HG03196 (cell line): ENCODE measurements at regions not wholly inside any gene's neighbourhood (a gene's known extent, or its start where the extent isn't known, plus 50 kb on each side); places are given as distances from the start of the nearest gene placed in this dataset.
"Not testable (repeated sequence)": the region's sequence is repeated elsewhere in the genome, so short reads cannot be mapped to it uniquely, and the experiment has no call there.

Source experiments
- ATAC-seq: cut with Tn5 transposase; IDR thresholded peaks from one replicate; pipeline ENCODE4 v1.9.1; 2021; ENCODE audit not compliant: unreplicated experiment

DNA sequence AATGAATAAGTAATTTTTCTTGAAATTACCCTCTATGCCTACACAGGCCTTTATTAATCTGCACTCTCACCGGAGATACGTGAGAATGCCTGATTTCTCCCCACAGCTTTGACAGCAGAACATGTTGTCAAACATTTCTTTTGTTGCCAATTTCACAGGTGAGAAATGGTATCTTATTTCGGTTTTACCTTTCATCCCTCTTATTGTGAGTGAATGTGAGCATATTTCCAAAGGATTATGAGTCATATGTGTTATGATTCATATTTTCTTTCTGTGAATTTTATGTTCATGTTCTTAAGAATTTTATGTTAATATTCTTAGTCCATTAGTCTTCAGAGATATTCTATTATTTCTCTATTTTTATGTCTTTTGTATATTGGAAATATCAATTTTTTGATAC lies 965.1 kb downstream of the CCSER2 start:
- no peak for ATAC-seq

- ATAC-seq = no peak
Observed at GRCh38 chr10:85311613-85312337, 983.4 kb downstream of the CCSER2 start.

- no peak for ATAC-seq
Observed at GRCh38 chr10:85315657-85316056, 987.3 kb downstream of the CCSER2 start.

DNA sequence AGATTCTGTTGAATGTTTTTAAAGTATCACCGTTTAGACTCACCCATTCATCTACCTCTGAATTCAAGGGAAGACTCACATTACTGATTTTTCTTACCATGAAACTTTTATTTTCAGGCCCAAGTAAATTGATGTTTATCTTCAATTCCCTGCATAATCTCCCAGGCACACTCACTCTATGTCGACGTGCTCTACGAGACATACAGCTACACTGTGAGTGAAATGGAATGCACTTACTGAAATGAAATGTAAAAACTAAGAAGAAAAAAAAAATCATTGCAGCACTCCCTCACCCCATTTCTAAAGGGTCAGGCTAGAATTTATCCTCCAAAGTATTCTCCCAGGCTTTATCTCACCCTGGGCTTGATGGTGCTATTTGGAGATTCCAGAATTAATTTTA lies 987.9 kb downstream of the CCSER2 start:
- no peak for ATAC-seq

GRCh38 chr10:85317827-85318226 lies 989.4 kb downstream of the CCSER2 start:
- no peak for ATAC-seq

DNA sequence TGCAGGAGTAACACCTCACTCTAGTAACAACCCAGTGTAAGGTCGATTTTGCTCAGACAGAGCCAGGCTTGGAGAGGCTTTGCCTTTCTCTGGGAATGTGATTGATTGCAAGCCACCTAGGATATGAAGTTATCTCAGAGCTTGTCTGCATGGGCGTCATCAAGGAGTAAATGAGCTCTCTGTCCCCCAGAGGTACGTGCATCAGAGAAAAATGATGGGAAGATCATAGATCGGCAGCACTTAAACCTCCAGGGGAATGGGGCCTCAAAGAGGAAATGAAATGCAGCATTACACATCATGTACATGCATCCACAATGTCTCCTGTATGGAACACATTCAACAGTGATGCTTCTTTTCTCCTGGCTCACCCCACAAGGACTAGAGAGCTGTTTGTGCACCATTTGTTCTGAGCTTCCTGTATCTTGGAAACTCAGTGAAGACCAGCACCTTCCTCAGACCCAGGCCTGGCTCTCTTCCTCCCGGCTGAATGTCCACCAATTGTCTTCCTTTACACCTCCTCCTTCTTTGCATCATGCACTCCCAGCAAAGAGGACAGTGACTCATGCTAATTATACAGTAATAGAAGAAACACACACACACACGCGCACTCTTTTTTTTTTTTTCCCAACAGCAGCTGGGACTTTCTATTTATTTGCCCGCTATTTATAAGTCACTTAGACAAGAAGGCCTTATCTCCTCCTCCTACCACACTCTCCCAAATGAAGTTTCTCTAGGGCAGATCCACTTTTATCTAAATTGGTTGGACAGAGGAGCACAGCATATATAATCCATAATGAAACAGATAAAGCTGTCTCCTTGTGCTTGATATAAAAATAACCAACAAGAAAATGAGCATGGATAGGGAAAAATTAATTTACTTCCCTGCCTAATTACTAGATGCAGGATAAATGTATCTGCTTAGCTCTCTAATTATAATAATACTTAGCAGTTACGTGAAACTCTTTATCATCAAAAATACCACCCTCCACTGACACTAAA lies 990.7 kb downstream of the CCSER2 start:
- ATAC-seq = no peak

DNA sequence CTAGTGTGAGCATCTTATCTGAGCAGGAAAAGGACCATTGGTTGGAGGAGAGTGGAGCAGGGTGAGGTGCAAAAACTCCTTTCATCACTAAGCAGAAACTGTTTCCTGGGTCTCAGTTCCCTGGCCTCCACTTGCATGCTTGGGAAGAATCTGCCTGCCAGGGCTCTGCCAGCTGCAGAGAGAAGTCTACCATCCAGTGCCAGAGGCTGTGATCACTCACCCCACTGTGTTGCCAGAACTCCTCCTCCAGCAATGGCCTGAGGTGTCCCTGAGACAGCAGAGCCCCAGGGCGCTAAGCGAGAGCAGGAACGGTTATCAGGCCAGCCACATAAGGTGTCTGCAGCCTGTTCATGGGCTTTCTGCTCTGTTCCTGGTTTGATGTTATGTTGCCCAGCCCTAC lies 991.4 kb downstream of the CCSER2 start:
- ATAC-seq = no peak

DNA sequence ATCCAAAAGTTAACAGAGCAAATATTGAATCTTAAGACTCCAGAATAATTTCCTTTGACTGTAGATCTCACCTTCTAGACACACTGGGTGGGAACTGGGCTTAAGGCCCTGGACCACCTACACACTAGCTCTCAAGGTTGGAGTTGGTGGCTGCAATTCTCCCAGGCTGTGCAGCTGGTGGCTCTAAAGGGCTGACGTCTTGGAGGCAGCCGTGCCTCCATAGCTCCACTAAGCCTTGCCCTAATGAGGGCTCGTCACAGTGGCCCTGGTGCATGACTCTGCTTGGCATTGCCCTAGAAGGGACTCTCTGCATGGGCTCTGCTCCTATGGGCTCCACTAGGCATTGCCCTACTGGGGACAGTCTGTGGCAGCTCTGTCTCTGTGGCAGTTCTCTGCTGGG lies 1005.2 kb downstream of the CCSER2 start:
- ATAC-seq = no peak

DNA sequence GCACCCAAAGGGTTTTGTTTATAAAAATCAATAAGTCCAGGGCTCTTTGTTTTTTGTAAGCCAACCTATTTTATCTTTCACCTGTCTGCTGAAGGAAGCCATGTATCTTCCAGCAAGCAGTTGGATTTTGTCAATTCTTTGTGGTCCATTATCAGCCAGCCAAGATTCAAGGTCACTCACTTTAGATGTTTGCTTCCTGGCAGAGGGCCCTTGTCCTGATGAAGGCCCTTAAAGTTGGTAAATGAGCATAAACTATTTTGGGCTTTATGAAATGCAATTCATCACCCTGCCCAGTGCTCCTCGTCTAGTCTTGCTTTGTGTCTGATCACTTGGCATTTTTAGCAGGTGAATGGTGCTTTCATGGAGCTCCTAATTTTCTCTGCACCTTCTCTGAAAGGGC lies 1004.2 kb downstream of the GRID1 start:
- ATAC-seq = no peak

DNA sequence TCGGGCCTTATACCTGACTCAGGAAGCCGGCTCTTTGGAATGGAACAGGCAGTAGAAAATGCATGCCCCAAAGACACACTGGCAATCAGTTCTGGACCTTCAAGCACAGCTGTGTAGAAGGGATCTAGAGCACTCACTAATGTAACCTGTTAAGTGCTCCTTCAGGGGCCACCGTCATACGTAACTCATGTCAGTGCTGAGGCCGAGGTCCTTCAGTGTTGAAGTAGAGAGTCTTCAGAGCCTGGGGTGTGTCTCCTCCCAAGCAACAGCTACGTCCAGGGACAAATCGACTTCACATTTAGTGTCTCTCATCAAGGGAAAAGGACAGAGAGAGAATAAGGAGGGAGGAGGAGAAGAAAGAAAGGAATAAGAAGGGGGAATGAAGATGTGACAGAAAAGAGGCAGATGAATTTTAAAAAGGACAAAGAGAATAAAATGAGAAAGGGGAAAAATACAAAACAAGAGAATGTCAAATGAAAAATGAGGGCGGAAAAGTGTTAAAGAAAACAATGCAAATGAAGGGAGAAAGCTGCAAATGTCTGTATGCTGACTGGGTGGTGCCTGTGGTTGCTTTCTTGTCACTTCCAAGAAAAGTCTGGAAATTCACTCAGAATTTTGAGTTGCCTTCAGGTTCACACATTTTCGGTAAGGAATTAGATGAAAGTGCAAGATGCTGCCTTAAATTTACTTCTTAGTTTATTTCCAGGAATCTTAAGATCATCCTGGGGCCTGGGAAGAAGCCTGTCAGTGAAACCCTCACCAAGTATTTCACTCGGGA lies 989.4 kb downstream of the GRID1 start:
- ATAC-seq = no peak

- ATAC-seq = no peak
Observed at GRCh38 chr10:85379338-85379737, 987.3 kb downstream of the GRID1 start.

DNA sequence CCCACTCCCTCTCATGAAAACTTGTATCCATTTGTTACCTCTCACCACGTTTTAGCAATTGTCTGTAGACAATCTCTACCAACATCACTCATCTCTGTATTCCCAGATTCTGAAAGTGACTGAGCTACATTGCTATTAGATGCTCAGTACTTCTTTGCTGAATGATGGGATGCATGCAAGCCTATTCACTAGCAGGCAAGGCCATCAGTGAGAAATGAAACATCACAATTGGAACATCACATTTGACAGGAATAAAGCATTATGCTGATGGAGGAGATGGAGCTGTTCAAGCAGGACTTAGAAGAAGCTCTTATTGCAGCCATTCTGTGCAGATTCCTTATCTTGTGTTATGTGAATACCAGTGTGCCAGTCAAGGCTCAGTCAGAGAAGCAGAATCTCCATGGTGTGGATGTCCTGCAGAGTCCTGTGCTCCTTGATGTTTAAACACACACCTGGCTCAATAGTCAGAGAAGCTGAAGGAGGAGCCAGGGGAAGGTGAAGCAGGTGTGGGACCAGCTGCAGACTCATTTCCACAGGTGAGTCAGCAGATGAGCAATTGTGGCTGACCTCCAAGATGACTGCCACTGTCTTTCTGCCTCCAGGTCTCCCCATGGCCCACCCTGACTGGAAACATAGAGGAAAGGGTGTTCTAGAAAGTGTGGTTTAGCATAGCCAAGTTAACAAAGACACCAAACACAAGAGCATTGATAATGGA lies 965.5 kb downstream of the GRID1 start:
- ATAC-seq = no peak

DNA sequence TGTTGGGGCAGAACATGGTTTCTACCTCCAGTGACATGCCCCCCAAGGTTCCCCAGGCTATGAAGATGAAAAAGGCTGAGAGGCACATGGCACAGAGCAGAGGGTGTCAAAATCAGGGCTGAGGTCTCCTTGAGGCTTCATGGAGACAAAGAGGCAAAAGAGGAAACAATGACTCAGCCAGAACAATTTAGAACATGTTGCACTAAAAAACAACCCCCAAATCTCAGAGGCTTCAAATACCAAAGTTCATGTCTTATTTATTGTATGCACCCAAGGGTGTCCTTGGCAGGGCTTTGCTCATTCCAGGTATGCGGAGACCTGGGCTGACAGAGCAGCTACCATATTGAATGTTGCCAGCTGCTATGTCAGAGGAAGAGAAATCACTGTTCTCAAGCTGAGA lies 964.1 kb downstream of the GRID1 start:
- ATAC-seq = no peak

DNA sequence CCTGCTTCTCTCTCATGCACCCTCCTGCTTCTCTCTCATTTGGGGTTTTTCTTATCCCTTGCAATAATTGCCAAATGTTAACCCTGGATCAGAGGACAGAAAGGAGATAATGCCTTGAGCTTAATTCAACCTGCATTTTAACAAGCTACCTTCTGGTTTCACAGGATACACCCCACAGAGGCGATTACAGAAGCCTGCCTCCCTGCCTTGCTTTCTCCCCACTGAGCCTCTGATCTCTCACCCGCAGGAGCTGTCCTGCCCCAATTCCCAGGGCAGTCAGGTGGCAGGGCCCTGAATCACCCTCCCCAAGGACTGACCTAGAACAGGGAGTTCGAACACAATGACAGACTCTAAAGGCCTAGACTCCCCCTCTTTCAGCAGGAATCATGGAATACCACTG lies 959.5 kb downstream of the GRID1 start:
- ATAC-seq = no peak

DNA sequence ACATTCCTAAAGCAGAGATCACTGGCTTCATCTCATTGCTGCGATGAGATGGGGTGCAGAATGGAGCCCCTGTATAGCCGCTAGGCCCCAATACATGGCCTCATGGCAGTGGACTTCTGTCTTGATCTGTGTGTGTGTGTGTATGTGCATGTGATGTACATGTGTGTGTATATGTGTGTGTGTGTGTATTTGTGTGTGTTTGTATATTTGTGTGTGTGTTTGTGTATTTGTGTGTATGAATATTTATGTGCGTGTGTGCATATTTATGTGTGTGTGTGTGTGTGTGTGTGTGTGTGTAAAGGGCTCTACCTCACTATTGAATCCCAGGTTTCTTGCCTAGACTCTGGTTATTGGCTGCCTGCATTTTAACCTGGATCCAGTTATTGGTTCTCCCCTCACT lies 958.2 kb downstream of the GRID1 start:
- no peak for ATAC-seq

DNA sequence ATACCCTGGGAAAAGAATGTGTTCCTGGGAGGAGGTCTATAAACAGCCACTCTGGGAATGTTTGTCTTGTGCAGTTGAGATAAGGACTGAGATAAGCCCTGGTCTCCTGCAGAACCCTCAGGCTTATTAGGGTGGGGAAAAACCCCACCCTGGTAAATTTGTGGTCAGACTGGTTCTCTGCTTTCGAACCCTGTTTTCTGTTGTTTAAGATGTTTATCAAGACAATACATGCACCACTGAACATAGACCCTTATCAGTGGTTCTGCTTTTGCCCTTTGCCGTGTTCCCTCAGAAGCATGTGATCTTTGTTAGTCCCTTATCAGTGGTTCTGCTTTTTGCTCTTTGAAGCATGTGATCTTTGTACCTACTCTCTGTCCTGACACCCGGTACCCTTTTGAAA lies 956.0 kb downstream of the GRID1 start:
- not testable (repeated sequence) for ATAC-seq

- ATAC-seq = no peak
Observed at GRCh38 chr10:85413570-85413969, 953.0 kb downstream of the GRID1 start.

DNA sequence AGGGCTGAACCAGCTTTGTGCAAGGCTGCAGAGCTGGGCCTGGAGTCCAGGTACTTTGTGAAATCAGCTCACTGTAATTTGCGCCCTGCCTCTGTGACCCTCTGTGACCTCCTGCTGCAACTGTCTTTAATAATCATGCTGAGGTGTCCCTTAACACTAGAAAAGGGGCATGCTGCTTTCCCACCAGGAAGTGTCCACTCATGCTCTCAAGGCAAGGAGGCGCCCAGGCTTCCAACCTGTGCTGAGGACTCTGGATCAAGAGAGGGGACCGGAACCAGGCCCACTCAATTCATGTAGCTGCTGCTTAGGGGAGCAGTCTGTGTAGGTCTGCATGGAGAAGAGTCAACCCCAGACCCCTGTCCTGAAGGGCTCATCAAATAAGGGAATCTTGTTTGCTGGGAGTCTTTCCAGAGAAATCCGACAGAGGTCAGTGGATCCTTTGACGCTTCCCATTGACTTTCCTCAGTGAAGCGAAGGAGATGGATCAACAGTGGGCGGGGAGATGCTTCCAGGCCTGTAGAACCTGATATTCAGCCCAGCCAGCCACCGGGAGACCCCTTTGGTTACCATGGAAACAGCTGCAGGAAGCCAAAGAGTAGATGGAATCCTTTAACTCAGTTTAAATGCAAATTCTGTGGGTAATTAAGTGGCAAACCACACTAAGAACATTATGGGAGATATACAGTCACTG lies 945.9 kb downstream of the GRID1 start:
- no peak for ATAC-seq

DNA sequence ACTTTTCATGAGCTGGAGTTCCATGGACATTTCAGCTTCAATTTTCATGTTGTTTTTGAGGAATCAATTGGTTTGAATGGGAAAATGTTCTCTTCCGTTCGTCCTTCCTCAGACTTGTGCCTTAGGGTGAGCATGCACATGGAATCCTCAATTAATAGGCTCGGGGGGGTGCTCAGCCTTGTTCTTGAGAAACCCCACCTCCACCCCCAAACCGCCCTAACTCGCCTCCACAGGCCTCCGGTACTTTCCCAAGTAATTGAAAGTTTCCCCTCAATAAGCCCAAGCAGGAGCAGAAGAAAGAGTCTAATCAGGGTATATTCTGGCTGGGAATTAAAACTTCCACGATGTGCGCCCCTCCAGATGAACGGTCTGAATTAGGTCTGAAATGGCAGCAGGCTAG lies 945.2 kb downstream of the GRID1 start:
- no peak for ATAC-seq

DNA sequence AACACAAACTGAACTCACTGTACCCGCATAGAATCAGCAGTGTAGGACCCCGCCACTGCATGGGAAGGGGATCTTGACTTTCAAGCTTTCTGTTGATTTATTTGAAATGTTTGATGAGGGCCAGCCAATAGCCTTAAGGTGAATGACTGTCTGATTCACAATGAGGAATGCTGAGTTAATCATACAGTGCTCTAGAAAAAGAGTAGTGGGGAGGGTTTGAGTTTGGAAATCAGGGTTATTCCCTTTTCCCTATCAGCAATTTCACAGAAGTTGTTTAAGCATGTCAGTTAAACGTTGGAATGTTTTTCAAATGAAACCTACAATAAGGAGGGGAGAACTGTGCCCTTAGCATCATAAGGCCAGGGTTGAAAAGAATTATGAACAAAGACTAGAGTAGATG lies 937.5 kb downstream of the GRID1 start:
- ATAC-seq = no peak
